NCI-H2107 treated with DMSO at 0.1 percent for 48 hours (cell line): ENCODE measurements at regions not wholly inside any gene's neighbourhood (a gene's known extent, or its start where the extent isn't known, plus 50 kb on each side); places are given as distances from the start of the nearest gene placed in this dataset.

Experiments used
- DNase-seq: peaks from one replicate; lab custom pipeline; 2025; ENCODE audit not compliant: unreplicated experiment; lab: John Stamatoyannopoulos, UW

- no peak for DNase-seq
Measured at GRCh38 chr2:239464166-239465016, 63.6 kb upstream of the HDAC4 start.

- no peak for DNase-seq
Measured at GRCh38 chr2:239463541-239464165, 62.8 kb upstream of the HDAC4 start.

GRCh38 chr2:239462671-239463506 lies 62.1 kb upstream of the HDAC4 start:
- no peak for DNase-seq

GRCh38 chr2:239462191-239462515 lies 61.3 kb upstream of the HDAC4 start:
- no peak for DNase-seq

- DNase-seq: no peak
Measured at GRCh38 chr2:239461291-239462190, 60.7 kb upstream of the HDAC4 start.

- no peak for DNase-seq
Measured at GRCh38 chr2:239460780-239461179, 60.0 kb upstream of the HDAC4 start.

- no peak for DNase-seq
Measured at GRCh38 chr2:239459606-239460005, 58.8 kb upstream of the HDAC4 start.

GRCh38 chr2:239459056-239459455 lies 58.2 kb upstream of the HDAC4 start:
- DNase-seq: no peak

- DNase-seq: no peak
Measured at GRCh38 chr2:239457586-239458445, 57.0 kb upstream of the HDAC4 start.

- no peak for DNase-seq
Measured at GRCh38 chr2:239456940-239457339, 56.1 kb upstream of the HDAC4 start.

- DNase-seq: no peak
Measured at GRCh38 chr2:239455436-239456203, 54.8 kb upstream of the HDAC4 start.

GRCh38 chr2:239454507-239454906 lies 53.7 kb upstream of the HDAC4 start:
- DNase-seq: no peak
